ENCODE measurements at regions not wholly inside any gene's neighbourhood (a gene's known extent, or its start where the extent isn't known, plus 50 kb on each side); places are given as distances from the start of the nearest gene placed in this dataset.

DNA sequence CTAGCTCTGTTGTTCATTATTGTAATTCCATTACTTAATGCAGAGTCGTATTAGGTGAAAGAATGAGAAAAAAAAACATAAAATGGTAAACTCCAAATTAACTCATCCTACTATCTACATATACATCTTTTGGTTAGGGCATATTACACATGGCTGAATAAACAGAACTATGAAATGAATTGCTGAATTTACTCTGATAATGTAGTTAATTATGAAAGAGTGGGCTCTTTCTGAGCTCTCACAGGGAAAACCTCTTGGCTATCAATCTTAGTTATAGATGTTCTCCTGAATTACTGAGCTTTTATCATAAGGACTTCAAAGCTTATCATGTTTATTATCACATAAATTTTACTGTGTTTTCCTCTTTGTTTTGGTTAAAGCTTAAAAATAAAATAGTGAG is 798.5 kb upstream of the MDGA2 start:
- no peak overlapping the region for H3K4me3 ChIP-seq (ENCODE audit: low read length)
- H3K4me1 ChIP-seq (ENCODE audit: insufficient read depth, low read length), result no peaks in the 10 kb centered on the region
- no peak overlapping the region for H3K4me2 ChIP-seq (ENCODE audit: low read length)
- no peaks in the 10 kb centered on the region for H4K20me1 ChIP-seq (ENCODE audit: low read length)
- CTCF ChIA-PET, result no interaction called here
- H3K9me3 ChIP-seq (ENCODE audit: low read length), result no peaks in the 10 kb centered on the region
- no peaks in the 10 kb centered on the region for H3F3A ChIP-seq (ENCODE audit: low read length, unreplicated experiment)
- DNase-seq, result no peak
- no peaks in the 10 kb centered on the region for H3K36me3 ChIP-seq (ENCODE audit: low read depth, low read length)
- BruUV-seq (replicated peaks), result no TSS peak
- H3K27me3 ChIP-seq (ENCODE audit: low read length), result peaks cover 12% of the 10 kb centered on the region
- ATAC-seq, result no peak
- H3K27ac ChIP-seq (ENCODE audit: low read length), result no peak overlapping the region
- no peaks in the 10 kb centered on the region for H3K79me2 ChIP-seq (ENCODE audit: low read length)
- intact Hi-C loops (cut with micrococcal nuclease), result no loop called here
- H2AFZ ChIP-seq (ENCODE audit: low read length), result no peak overlapping the region
- TF ChIP-seq EZH2phosphoT487 (IDR thresholded peaks at IDR 0.05; ENCODE audit: borderline replicate concordance, low read length), result no peak
- no peak for TF ChIP-seq EZH2 (IDR thresholded peaks at IDR 0.05; ENCODE audit: low read length, unreplicated experiment)
- no peak for TF ChIP-seq CTCF (conservative IDR thresholded peaks at IDR 0.05; ENCODE audit: low read depth, low read length)
- no peak overlapping the region for H3K9ac ChIP-seq (ENCODE audit: low read length)
- POLR2A ChIA-PET (ENCODE audit: unreplicated experiment), result no interaction called here
- H3K9me2 ChIP-seq (replicated peaks; ENCODE audit: low read length), result no peaks in the 10 kb centered on the region

DNA sequence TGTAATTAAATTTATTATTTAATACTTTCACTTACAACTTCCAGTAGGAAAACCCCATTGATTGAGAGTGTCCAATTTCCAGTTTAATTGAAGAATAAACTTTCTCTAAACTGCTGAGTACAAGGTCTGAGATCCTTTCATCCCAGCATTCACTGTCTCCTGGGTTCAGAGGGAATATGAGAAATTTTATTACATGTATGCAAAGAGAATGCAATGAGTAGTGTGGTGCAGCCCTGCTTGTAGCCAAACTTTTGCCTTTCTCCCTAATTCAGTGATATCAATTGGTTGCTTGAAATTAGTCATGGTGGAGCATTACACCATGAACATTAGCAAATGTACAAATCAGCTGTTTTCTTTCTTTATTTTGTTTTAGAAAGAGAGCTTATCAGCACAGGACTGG is 780.6 kb upstream of the MDGA2 start:
- Histone ChIP-seq H3K9ac (ENCODE audit: low read length) (no peak overlapping the region), H3K27me3 (ENCODE audit: low read length) (no peaks in the 10 kb centered on the region), H3F3A (ENCODE audit: low read length, unreplicated experiment) (no peaks in the 10 kb centered on the region), H3K36me3 (ENCODE audit: low read depth, low read length) (no peaks in the 10 kb centered on the region), H3K79me2 (ENCODE audit: low read length) (no peaks in the 10 kb centered on the region), H2AFZ (ENCODE audit: low read length) (no peak overlapping the region), H3K27ac (ENCODE audit: low read length) (no peak overlapping the region), H3K9me3 (ENCODE audit: low read length) (no peaks in the 10 kb centered on the region), H3K4me2 (ENCODE audit: low read length) (no peak overlapping the region), H3K9me2 (replicated peaks; ENCODE audit: low read length) (no peaks in the 10 kb centered on the region), H3K4me3 (ENCODE audit: low read length) (no peak overlapping the region), H3K4me1 (ENCODE audit: insufficient read depth, low read length) (no peaks in the 10 kb centered on the region), H4K20me1 (ENCODE audit: low read length) (no peaks in the 10 kb centered on the region)
- BruUV-seq (replicated peaks), result no TSS peak
- intact Hi-C loops (cut with micrococcal nuclease), result no loop called here
- POLR2A ChIA-PET (ENCODE audit: unreplicated experiment), result no interaction called here
- TF ChIP-seq EZH2 (IDR thresholded peaks at IDR 0.05; ENCODE audit: low read length, unreplicated experiment) (no peak), CTCF (conservative IDR thresholded peaks at IDR 0.05; ENCODE audit: low read depth, low read length) (no peak), EZH2phosphoT487 (IDR thresholded peaks at IDR 0.05; ENCODE audit: borderline replicate concordance, low read length) (no peak)
- CTCF ChIA-PET, result no interaction called here
- no peak for DNase-seq
- ATAC-seq, result no peak

GRCh38 chr14:48454887-48455286 is 779.5 kb upstream of the MDGA2 start:
- no peak overlapping the region for H3K4me3 ChIP-seq (ENCODE audit: low read length)
- DNase-seq, result no peak
- H4K20me1 ChIP-seq (ENCODE audit: low read length), result no peaks in the 10 kb centered on the region
- BruUV-seq (replicated peaks), result no TSS peak
- ATAC-seq, result no peak
- POLR2A ChIA-PET (ENCODE audit: unreplicated experiment), result interaction anchor here (0.7 kb wide), 1 partner anchor 559 kb away, joined by 3 read pairs; no protein-coding TSS in a partner anchor
- H3K4me1 ChIP-seq (ENCODE audit: insufficient read depth, low read length), result no peaks in the 10 kb centered on the region
- TF ChIP-seq EZH2 (IDR thresholded peaks at IDR 0.05; ENCODE audit: low read length, unreplicated experiment) (no peak), CTCF (conservative IDR thresholded peaks at IDR 0.05; ENCODE audit: low read depth, low read length) (no peak), EZH2phosphoT487 (IDR thresholded peaks at IDR 0.05; ENCODE audit: borderline replicate concordance, low read length) (no peak)
- no peaks in the 10 kb centered on the region for H3K36me3 ChIP-seq (ENCODE audit: low read depth, low read length)
- H3K9ac ChIP-seq (ENCODE audit: low read length), result no peak overlapping the region
- no peak overlapping the region for H2AFZ ChIP-seq (ENCODE audit: low read length)
- CTCF ChIA-PET, result no interaction called here
- H3K9me3 ChIP-seq (ENCODE audit: low read length), result no peaks in the 10 kb centered on the region
- no peaks in the 10 kb centered on the region for H3K27me3 ChIP-seq (ENCODE audit: low read length)
- H3K9me2 ChIP-seq (replicated peaks; ENCODE audit: low read length), result no peaks in the 10 kb centered on the region
- H3F3A ChIP-seq (ENCODE audit: low read length, unreplicated experiment), result no peaks in the 10 kb centered on the region
- no peaks in the 10 kb centered on the region for H3K79me2 ChIP-seq (ENCODE audit: low read length)
- intact Hi-C loops (cut with micrococcal nuclease), result no loop called here
- no peak overlapping the region for H3K27ac ChIP-seq (ENCODE audit: low read length)
- H3K4me2 ChIP-seq (ENCODE audit: low read length), result no peak overlapping the region
